GM12878 (cell line): ENCODE measurements at regions not wholly inside any gene's neighbourhood (a gene's known extent, or its start where the extent isn't known, plus 50 kb on each side); places are given as distances from the start of the nearest gene placed in this dataset.

Experiments used
- ATAC-seq: fragments of 200-7000 bp; cut with Tn5 transposase; 3 replicates; pipeline ENCODE4 v1.9.1; 2020; ENCODE audit warnings: mild to moderate bottlenecking, moderate library complexity
- BruUV-seq: library from RNA; stranded (reverse); fragments of 400-500 nt; replicated peaks from 2 replicates; lab custom pipeline; 2021; lab: Mats Ljungman, UMichigan
- CTCF ChIA-PET: fragments of 300-600 bp; sonication (Branson Sonifier 250); formaldehyde crosslinking; extraction: SDS; loops from one replicate; lab custom pipeline; 2021; ENCODE audit warnings: inconsistent platforms; lab: Yijun Ruan, JAX
- POLR2A ChIA-PET: fragments of 350-600 bp; formaldehyde crosslinking; extraction: SDS; loops from one replicate; lab custom pipeline; 2021; ENCODE audit warnings: inconsistent platforms; lab: Charles Lee
- RAD21 ChIA-PET: fragments of 300-600 bp; sonication (Branson Sonifier 250); formaldehyde crosslinking; loops from one replicate; lab custom pipeline; 2023; ENCODE audit warnings: antibody characterized with exemption; ENCODE audit not compliant: unreplicated experiment; lab: Charles Lee
- SMC1A ChIA-PET: fragments of 300-600 bp; sonication (Branson Sonifier 250); formaldehyde crosslinking; loops from one replicate; lab custom pipeline; 2023; ENCODE audit not compliant: unreplicated experiment, uncharacterized antibody; lab: Charles Lee
- DNase-seq: peaks from one replicate; pipeline ENCODE4 v3.0.0-alpha.2; 2011; ENCODE audit warnings: low read depth, low spot score
- FAIRE-seq: peaks from 3 replicates; lab custom pipeline; 2011; peaks lifted over from hg19 to GRCh38; lab: Jason Lieb, UNC
- H2AFZ ChIP-seq: 2 replicates; pipeline ENCODE4 v1.6.0; 2011; ENCODE audit warnings: low read depth, low read length, control low read depth; ENCODE audit not compliant: control insufficient read depth
- H3K27ac ChIP-seq: 2 replicates; pipeline ENCODE4 v1.5.1; 2011; ENCODE audit warnings: control low read depth; ENCODE audit not compliant: control insufficient read depth, insufficient read depth
- H3K27me3 ChIP-seq, 2 experiments: replicated peaks in 1 of 2; 2 replicates each; pipeline versions ENCODE4 v1.6.0 to v1.6.1; 2011; ENCODE audit warnings: low read length in 1 of 2; ENCODE audit not compliant: control insufficient read depth in 2 of 2, insufficient read depth in 2 of 2
- H3K36me3 ChIP-seq, 2 experiments: 2 replicates each; pipeline ENCODE4 v1.5.1; 2011; ENCODE audit warnings: low read length in 1 of 2; ENCODE audit not compliant: control insufficient read depth in 2 of 2, insufficient read depth in 2 of 2
- H3K4me1 ChIP-seq: 2 replicates; pipeline ENCODE4 v1.6.1; 2011; ENCODE audit warnings: mild to moderate bottlenecking, low read length, moderate library complexity, mixed read lengths; ENCODE audit not compliant: control insufficient read depth, insufficient read depth
- H3K4me2 ChIP-seq: 2 replicates; pipeline ENCODE4 v1.6.0; 2011; ENCODE audit warnings: control low read depth; ENCODE audit not compliant: control insufficient read depth, insufficient read depth
- H3K4me3 ChIP-seq: fragments of 200-600 bp; sonication (generic); 2 replicates; pipeline ENCODE4 v1.5.1; 2016
- H3K79me2 ChIP-seq: 2 replicates; pipeline ENCODE4 v1.6.0; 2011; ENCODE audit warnings: low read length; ENCODE audit not compliant: control insufficient read depth, insufficient read depth
- H3K9ac ChIP-seq: 2 replicates; pipeline ENCODE4 v1.8.0; 2011; ENCODE audit warnings: low read length, control low read depth, mixed read lengths; ENCODE audit not compliant: control insufficient read depth, insufficient read depth
- H3K9me3 ChIP-seq: replicated peaks from 3 replicates; pipeline ENCODE4 v1.5.1; 2011; ENCODE audit warnings: mild to moderate bottlenecking, low read length; ENCODE audit not compliant: control insufficient read depth, insufficient read depth
- H4K20me1 ChIP-seq: 2 replicates; pipeline ENCODE4 v1.6.0; 2011; ENCODE audit not compliant: control insufficient read depth, insufficient read depth
- BRCA1 ChIP-seq: IDR thresholded peaks from 2 replicates; pipeline ENCODE4 v1.6.1; 2011; ENCODE audit warnings: low read depth, low read length, improper control_type of control experiment
- CEBPZ ChIP-seq: fragments of 150-350 bp; IDR thresholded peaks from 2 replicates; pipeline ENCODE4 v1.6.1; 2016; ENCODE audit warnings: low read depth, low read length
- CHD2 ChIP-seq: IDR thresholded peaks from 2 replicates; pipeline ENCODE4 v1.6.1; 2011; ENCODE audit warnings: low read depth, low read length, improper control_type of control experiment, borderline replicate concordance
- ELK1 ChIP-seq: IDR thresholded peaks from 2 replicates; pipeline ENCODE4 v1.6.1; 2012; ENCODE audit warnings: low read depth, low read length, improper control_type of control experiment
- ETV6 ChIP-seq, 2 experiments: fragments of 450-650 bp in 1 of 2; IDR thresholded peaks in 1 of 2; conservative IDR thresholded peaks in 1 of 2; 2 replicates each; pipeline ENCODE4 v1.6.1; 2014; ENCODE audit warnings: antibody characterized with exemption in 1 of 2, borderline replicate concordance in 1 of 2, low read depth in 1 of 2, mild to moderate bottlenecking in 1 of 2, moderate library complexity in 1 of 2
- EZH2 ChIP-seq: IDR thresholded peaks from 2 replicates; pipeline ENCODE4 v1.6.1; 2012; ENCODE audit warnings: low read depth, mild to moderate bottlenecking, control low read depth, inconsistent platforms, low read length, borderline replicate concordance; ENCODE audit not compliant: control insufficient read depth
- FOXM1 ChIP-seq: IDR thresholded peaks from 2 replicates; pipeline ENCODE4 v1.6.1; 2012; ENCODE audit warnings: low read depth, mild to moderate bottlenecking, inconsistent platforms, low read length, moderate library complexity
- IKZF2 ChIP-seq, 2 experiments: fragments of 450-650 bp; IDR thresholded peaks; 2 replicates each; pipeline ENCODE4 v1.6.1; 2017; ENCODE audit warnings: mild to moderate bottlenecking in 2 of 2, moderate library complexity in 2 of 2
- KLF5 ChIP-seq: fragments of 450-650 bp; IDR thresholded peaks from 2 replicates; pipeline ENCODE4 v1.6.1; 2014; ENCODE audit warnings: mild to moderate bottlenecking; ENCODE audit not compliant: partially characterized antibody
- NFIC ChIP-seq: IDR thresholded peaks from 2 replicates; pipeline ENCODE4 v1.6.1; 2012; ENCODE audit warnings: low read depth, mild to moderate bottlenecking, inconsistent platforms, low read length, moderate library complexity
- POLR2A ChIP-seq: IDR thresholded peaks from 2 replicates; pipeline ENCODE4 v1.6.1; 2011; ENCODE audit warnings: low read depth, mild to moderate bottlenecking, low read length
- RELA ChIP-seq: fragments of 450-650 bp; IDR thresholded peaks from 2 replicates; pipeline ENCODE4 v1.8.0; 2014; ENCODE audit warnings: borderline replicate concordance; ENCODE audit not compliant: partially characterized antibody
- SIX5 ChIP-seq: IDR thresholded peaks from 2 replicates; pipeline ENCODE4 v1.6.1; 2011; ENCODE audit warnings: mild to moderate bottlenecking, low read depth, low read length, moderate library complexity; ENCODE audit not compliant: severe bottlenecking
- STAT1 ChIP-seq: fragments of 450-650 bp; conservative IDR thresholded peaks from 2 replicates; pipeline ENCODE4 v1.6.1; 2014; ENCODE audit warnings: antibody characterized with exemption, mild to moderate bottlenecking
- WGBS: methylation state at CpG from one replicate; pipeline ENCODE4 v1.1.6; 2016; ENCODE audit warnings: low lambda C conversion rate; ENCODE audit not compliant: insufficient replicate concordance, insufficient coverage; ENCODE audit errors: missing lambda C conversion rate; 5-methylcytosine and 5-hydroxymethylcytosine counted together
- in situ Hi-C: fragments of 300-500 bp; cut with MboI; formaldehyde crosslinking; loops from 9 replicates; pipeline ENCODE4 v1.14.3; 2018; ENCODE audit warnings: mixed read lengths
- intact Hi-C: fragments of 100-400 bp; cut with micrococcal nuclease; formaldehyde crosslinking; loops from one replicate; pipeline ENCODE4 v1.14.2; 2022; ENCODE audit not compliant: unreplicated experiment
- TF ChIP-seq, protein P1 (sequence below): IDR thresholded peaks from 2 replicates; pipeline ENCODE4 v1.6.1; 2012; ENCODE audit warnings: low read depth, low read length, improper control_type of control experiment
- TF ChIP-seq, protein P2 (sequence below): fragments of 450-650 bp; IDR thresholded peaks from 2 replicates; pipeline ENCODE4 v1.6.1; 2016; ENCODE audit warnings: mild to moderate bottlenecking

GRCh38 chrX:21171181-21171580 lies 203.0 kb upstream of the CNKSR2 start:
- 12% methylated on average over 4 of the region's 4 CpGs for WGBS
- H3K4me2 ChIP-seq: no peak overlapping the region
- SMC1A ChIA-PET: no interaction called here

GRCh38 chrX:21174439-21174838 lies 199.8 kb upstream of the CNKSR2 start:
- RAD21 ChIA-PET: no interaction called here
- Histone ChIP-seq H3K9me3 (no peaks in the 10 kb centered on the region), H3K4me2 (no peak overlapping the region), H3K9ac (no peak overlapping the region), H3K36me3 (no peaks in the 10 kb centered on the region), H3K4me1 (no peaks in the 10 kb centered on the region), H2AFZ (no peak overlapping the region), H3K27ac (no peak overlapping the region), H3K27me3 (no peaks in the 10 kb centered on the region), H3K79me2 (no peaks in the 10 kb centered on the region), H3K4me3 (no peak overlapping the region), H4K20me1 (no peaks in the 10 kb centered on the region)
- no peak for DNase-seq
- CTCF ChIA-PET: interaction anchor here (1.7 kb wide), 1 partner anchor 10 kb away, joined by 4 read pairs; no protein-coding TSS in a partner anchor
- POLR2A ChIA-PET: no interaction called here
- in situ Hi-C loops (no loop called here), intact Hi-C loops (no loop called here)
- WGBS: 0% methylated on average over 1 of the region's 1 CpG
- ATAC-seq: no peak
- FAIRE-seq: no peak
- SMC1A ChIA-PET: no interaction called here
- no TSS peak for BruUV-seq
- no peak for TF ChIP-seq KLF5
- TF ChIP-seq, protein P1, sequence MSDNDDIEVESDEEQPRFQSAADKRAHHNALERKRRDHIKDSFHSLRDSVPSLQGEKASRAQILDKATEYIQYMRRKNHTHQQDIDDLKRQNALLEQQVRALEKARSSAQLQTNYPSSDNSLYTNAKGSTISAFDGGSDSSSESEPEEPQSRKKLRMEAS: no peak
- TF ChIP-seq SIX5: no peak
- no peak for TF ChIP-seq CHD2
- TF ChIP-seq, protein P2, sequence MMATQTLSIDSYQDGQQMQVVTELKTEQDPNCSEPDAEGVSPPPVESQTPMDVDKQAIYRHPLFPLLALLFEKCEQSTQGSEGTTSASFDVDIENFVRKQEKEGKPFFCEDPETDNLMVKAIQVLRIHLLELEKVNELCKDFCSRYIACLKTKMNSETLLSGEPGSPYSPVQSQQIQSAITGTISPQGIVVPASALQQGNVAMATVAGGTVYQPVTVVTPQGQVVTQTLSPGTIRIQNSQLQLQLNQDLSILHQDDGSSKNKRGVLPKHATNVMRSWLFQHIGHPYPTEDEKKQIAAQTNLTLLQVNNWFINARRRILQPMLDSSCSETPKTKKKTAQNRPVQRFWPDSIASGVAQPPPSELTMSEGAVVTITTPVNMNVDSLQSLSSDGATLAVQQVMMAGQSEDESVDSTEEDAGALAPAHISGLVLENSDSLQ: no peak
- no peak for TF ChIP-seq CEBPZ
- TF ChIP-seq BRCA1: no peak
- no peak for TF ChIP-seq ELK1
- TF ChIP-seq STAT1: no peak
- TF ChIP-seq NFIC: no peak

More at GRCh38 chrX:21171181-21171580, 203.0 kb upstream of the CNKSR2 start:
- TF ChIP-seq RELA: no peak
- no peak for TF ChIP-seq IKZF2 (IDR thresholded peaks at IDR 0.05)
- TF ChIP-seq ETV6 (conservative IDR thresholded peaks at IDR 0.05 in 1 of 2, IDR thresholded peaks at IDR 0.05 in 1 of 2; ENCODE audit: borderline replicate concordance in 1 of 2, low read depth in 1 of 2): no peak
- TF ChIP-seq STAT1: no peak
- TF ChIP-seq EZH2: no peak
- no peak for TF ChIP-seq POLR2A
- no peak for TF ChIP-seq FOXM1
- DNase-seq (no peak), ATAC-seq (no peak), FAIRE-seq (no peak)
- no peak overlapping the region for H3K4me3 ChIP-seq
- CTCF ChIA-PET: no interaction called here
- H2AFZ ChIP-seq: no peak overlapping the region
- no peak overlapping the region for H3K9ac ChIP-seq
- POLR2A ChIA-PET: no interaction called here
- no peaks in the 10 kb centered on the region for H3K79me2 ChIP-seq
- in situ Hi-C loops: no loop called here
- no TSS peak for BruUV-seq
- no peaks in the 10 kb centered on the region for H4K20me1 ChIP-seq
- no peaks in the 10 kb centered on the region for H3K9me3 ChIP-seq
- H3K4me1 ChIP-seq: no peaks in the 10 kb centered on the region
- no peak overlapping the region for H3K27ac ChIP-seq
- intact Hi-C loops: no loop called here
- no peaks in the 10 kb centered on the region for H3K27me3 ChIP-seq
- no peaks in the 10 kb centered on the region for H3K36me3 ChIP-seq
- RAD21 ChIA-PET: no interaction called here
